ENCODE measurements at regions not wholly inside any gene's neighbourhood (a gene's known extent, or its start where the extent isn't known, plus 50 kb on each side); places are given as distances from the start of the nearest gene placed in this dataset.
"Not testable (repeated sequence)": the region's sequence is repeated elsewhere in the genome, so short reads cannot be mapped to it uniquely, and the experiment has no call there.

DNA sequence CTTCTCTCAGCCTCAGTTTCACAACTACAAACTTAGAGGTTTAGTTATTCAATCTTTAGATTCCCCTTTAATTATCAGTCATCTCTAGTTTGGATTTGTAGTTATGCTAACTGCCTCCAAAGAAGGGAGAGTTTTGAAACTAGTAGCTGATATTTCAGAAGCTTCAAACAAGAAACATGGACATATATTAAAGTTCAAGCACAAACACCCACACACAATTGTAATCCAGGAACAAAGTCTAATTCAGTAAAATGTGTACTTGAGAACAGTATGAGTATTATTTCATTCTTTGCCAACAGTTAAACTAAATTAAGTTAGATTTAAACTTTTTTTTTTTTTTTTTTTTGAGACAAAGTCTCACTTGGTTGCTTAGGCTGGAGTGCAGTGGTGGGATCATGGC lies 71.2 kb upstream of the ABCA1 start:
- Mint-ChIP-seq H3K9me3 (no peaks in the 10 kb centered on the region), H3K27ac (no peak overlapping the region), H3K36me3 (no peaks in the 10 kb centered on the region), H3K4me1 (no peaks in the 10 kb centered on the region), H3K27me3 (no peaks in the 10 kb centered on the region), H3K4me3 (no peak overlapping the region)
- DNase-seq (ENCODE audit: low spot score in 2 of 2): no peak
- no peak for ATAC-seq (ENCODE audit: low read depth)

- DNase-seq (ENCODE audit: low spot score in 2 of 2); H3K4me1 Mint-ChIP-seq; H3K27ac Mint-ChIP-seq; H3K27me3 Mint-ChIP-seq; ATAC-seq (ENCODE audit: low read depth); H3K9me3 Mint-ChIP-seq; H3K36me3 Mint-ChIP-seq; H3K4me3 Mint-ChIP-seq: not testable (repeated sequence)
Observed at GRCh38 chr9:105000529-105000928, 72.6 kb upstream of the ABCA1 start.

GRCh38 chr9:105004466-105005090 lies 76.6 kb upstream of the ABCA1 start:
- Mint-ChIP-seq H3K9me3 (no peaks in the 10 kb centered on the region), H3K4me3 (no peak overlapping the region), H3K27me3 (no peaks in the 10 kb centered on the region), H3K36me3 (no peaks in the 10 kb centered on the region), H3K4me1 (no peaks in the 10 kb centered on the region), H3K27ac (no peak overlapping the region)
- no peak for DNase-seq (ENCODE audit: low spot score in 2 of 2)
- ATAC-seq (ENCODE audit: low read depth): no peak

GRCh38 chr9:105005186-105005585 lies 77.2 kb upstream of the ABCA1 start:
- Mint-ChIP-seq H3K4me1 (peaks cover 1% of the 10 kb centered on the region), H3K4me3 (no peak overlapping the region), H3K27ac (no peak overlapping the region), H3K27me3 (no peaks in the 10 kb centered on the region), H3K9me3 (no peaks in the 10 kb centered on the region), H3K36me3 (no peaks in the 10 kb centered on the region)
- ATAC-seq (ENCODE audit: low read depth): no peak
- no peak for DNase-seq (ENCODE audit: low spot score in 2 of 2)

DNA sequence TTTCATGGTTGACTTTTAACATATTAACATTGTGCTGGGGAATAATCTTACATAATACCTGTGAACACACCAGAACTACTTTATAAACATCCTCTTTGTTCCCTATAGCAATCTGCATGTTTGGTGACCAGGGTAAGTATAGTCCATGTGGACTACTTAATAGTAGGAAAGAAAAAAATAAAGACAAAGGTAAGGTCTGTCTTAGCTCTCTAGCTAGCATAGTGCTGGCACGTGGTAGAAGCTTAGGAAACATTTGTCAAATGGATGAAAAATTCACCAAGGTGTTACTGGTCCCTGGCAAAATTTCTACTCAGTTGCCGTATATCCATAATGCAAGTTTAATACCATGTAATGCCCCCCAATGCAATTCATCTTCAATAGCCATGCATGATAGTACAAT lies 78.6 kb upstream of the ABCA1 start:
- ATAC-seq (ENCODE audit: low read depth): no peak
- peaks cover 4% of the 10 kb centered on the region for H3K4me1 Mint-ChIP-seq
- no peaks in the 10 kb centered on the region for H3K36me3 Mint-ChIP-seq
- no peak for DNase-seq (ENCODE audit: low spot score in 2 of 2)
- no peak overlapping the region for H3K4me3 Mint-ChIP-seq
- peaks cover 3% of the 10 kb centered on the region for H3K27me3 Mint-ChIP-seq
- H3K9me3 Mint-ChIP-seq: no peaks in the 10 kb centered on the region
- H3K27ac Mint-ChIP-seq: no peak overlapping the region

DNA sequence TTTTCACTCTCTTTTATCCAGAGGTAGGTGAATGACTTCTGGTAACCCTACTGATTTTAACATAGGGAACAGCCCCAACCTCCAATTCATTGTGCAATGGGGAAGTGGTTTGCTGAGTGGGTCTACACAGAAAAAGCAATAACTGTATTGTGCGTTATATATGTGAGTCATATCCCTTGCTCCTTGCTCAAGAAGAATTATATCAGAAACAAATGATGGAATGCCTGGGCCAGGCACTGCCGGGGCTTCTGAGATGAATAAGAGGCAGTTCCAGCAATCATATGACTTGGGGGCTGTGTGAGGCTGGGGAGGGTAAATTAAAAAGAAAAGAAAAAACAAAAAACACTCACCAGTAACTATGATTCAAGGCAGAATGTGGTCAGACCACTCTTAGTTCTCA lies 79.2 kb upstream of the ABCA1 start:
- ATAC-seq (ENCODE audit: low read depth) (no peak), DNase-seq (ENCODE audit: low spot score in 2 of 2) (no peak)
- Mint-ChIP-seq H3K27me3 (peaks cover 3% of the 10 kb centered on the region), H3K4me1 (peaks cover 4% of the 10 kb centered on the region), H3K36me3 (no peaks in the 10 kb centered on the region), H3K27ac (no peak overlapping the region), H3K9me3 (no peaks in the 10 kb centered on the region), H3K4me3 (no peak overlapping the region)

DNA sequence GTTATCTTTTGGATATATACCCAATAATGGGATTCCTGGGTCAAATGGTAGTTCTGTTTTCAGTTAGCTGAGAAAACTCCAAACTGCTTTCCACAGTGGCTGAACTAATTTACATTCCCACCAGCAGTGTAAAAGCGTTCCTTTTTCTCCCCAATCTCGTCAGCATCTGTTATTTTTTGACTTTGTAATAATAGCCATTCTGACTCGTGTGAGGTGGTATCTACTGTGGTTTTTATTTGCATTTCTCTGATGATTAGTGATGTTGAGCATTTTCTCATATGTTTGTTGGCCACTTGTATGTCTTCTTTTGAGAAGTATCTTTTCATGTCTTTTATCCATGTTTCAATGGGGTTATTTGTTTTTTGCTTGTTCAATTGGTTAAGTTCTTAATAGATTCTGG lies 82.1 kb upstream of the ABCA1 start:
- not testable (repeated sequence) for H3K4me1 Mint-ChIP-seq; ATAC-seq (ENCODE audit: low read depth); H3K9me3 Mint-ChIP-seq; H3K27me3 Mint-ChIP-seq; H3K27ac Mint-ChIP-seq; H3K4me3 Mint-ChIP-seq; H3K36me3 Mint-ChIP-seq; DNase-seq (ENCODE audit: low spot score in 2 of 2)

DNA sequence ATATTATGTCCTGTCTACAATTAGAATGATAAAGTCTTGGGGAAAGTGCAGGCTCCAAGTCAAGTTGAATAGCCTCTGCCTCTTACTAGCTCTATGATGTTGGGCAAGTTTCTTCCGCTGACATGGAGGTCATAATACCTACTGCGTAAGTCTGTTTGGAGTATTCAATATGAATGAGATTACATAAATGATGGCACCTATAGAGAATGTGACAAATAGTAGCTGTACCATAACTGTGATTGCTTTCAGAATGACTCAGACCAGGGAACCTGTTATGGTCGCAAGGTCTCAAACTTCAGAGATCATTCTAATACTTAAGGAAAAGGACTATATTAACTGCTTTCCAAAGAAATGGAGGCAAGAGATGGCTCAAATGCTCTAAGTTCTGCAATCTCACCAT lies 94.0 kb upstream of the ABCA1 start:
- DNase-seq (ENCODE audit: low spot score in 2 of 2) (no peak), ATAC-seq (ENCODE audit: low read depth) (no peak)
- no peak overlapping the region for H3K4me3 Mint-ChIP-seq
- no peaks in the 10 kb centered on the region for H3K36me3 Mint-ChIP-seq
- H3K27me3 Mint-ChIP-seq: peaks cover 14% of the 10 kb centered on the region
- H3K9me3 Mint-ChIP-seq: no peaks in the 10 kb centered on the region
- H3K27ac Mint-ChIP-seq: no peak overlapping the region
- H3K4me1 Mint-ChIP-seq: no peaks in the 10 kb centered on the region

- not testable (repeated sequence) for H3K36me3 Mint-ChIP-seq; ATAC-seq (ENCODE audit: low read depth); H3K4me3 Mint-ChIP-seq; H3K9me3 Mint-ChIP-seq; H3K4me1 Mint-ChIP-seq; DNase-seq (ENCODE audit: low spot score in 2 of 2); H3K27ac Mint-ChIP-seq
- H3K27me3 Mint-ChIP-seq: peaks cover 14% of the 10 kb centered on the region
Observed at GRCh38 chr9:105022545-105022944, 94.6 kb upstream of the ABCA1 start.

DNA sequence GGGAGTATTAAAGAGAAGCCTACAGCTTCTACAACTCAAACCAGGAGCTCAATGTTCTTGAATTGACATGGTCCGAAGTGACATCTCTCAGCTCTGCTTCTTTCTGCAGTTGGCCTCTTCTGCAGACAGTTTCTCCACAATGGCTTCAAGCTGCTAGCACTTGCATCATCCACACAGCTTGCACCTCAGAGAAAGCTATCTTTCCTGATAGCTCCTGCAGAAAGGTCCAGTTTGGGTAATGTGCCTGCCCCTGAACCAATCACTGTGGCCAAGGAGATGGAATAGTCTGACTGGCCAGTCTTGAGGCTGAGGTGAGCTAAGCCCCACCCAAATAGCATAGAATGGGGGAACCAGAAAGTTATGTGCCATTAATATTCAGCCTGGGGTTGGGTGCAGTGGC lies 95.8 kb upstream of the ABCA1 start:
- Mint-ChIP-seq H3K27ac (no peak overlapping the region), H3K9me3 (no peaks in the 10 kb centered on the region), H3K36me3 (no peaks in the 10 kb centered on the region), H3K27me3 (peaks cover 10% of the 10 kb centered on the region), H3K4me3 (no peak overlapping the region), H3K4me1 (no peaks in the 10 kb centered on the region)
- ATAC-seq (ENCODE audit: low read depth): no peak
- DNase-seq (ENCODE audit: low spot score in 2 of 2): no peak

DNA sequence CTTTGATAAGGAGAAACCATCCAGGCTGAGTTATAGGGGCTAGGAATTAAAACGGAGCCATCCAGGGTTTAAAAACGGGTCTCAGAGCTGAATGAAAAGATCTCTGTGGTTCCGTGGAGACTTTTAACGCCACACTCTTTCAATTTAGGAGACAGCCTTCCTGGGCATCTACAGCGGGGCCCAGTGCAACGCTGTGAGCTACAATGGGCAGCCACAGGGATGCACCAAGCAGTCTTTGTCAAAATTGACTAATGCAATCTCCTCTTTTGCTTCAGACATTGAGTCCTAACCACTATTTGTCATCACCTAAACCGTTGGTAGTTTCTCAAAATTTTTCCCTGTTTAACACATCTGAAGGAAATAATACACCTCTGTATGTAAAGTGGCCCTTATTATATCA lies 96.6 kb upstream of the ABCA1 start:
- Mint-ChIP-seq H3K4me1 (no peaks in the 10 kb centered on the region), H3K9me3 (no peaks in the 10 kb centered on the region), H3K27me3 (peaks cover 10% of the 10 kb centered on the region), H3K36me3 (no peaks in the 10 kb centered on the region), H3K4me3 (no peak overlapping the region), H3K27ac (no peak overlapping the region)
- DNase-seq (ENCODE audit: low spot score in 2 of 2) (no peak), ATAC-seq (ENCODE audit: low read depth) (no peak)

- H3K27me3 Mint-ChIP-seq: peaks cover 4% of the 10 kb centered on the region
- no peak overlapping the region for H3K27ac Mint-ChIP-seq
- no peaks in the 10 kb centered on the region for H3K9me3 Mint-ChIP-seq
- no peaks in the 10 kb centered on the region for H3K36me3 Mint-ChIP-seq
- no peak for ATAC-seq (ENCODE audit: low read depth)
- DNase-seq (ENCODE audit: low spot score in 2 of 2): no peak
- no peak overlapping the region for H3K4me3 Mint-ChIP-seq
- H3K4me1 Mint-ChIP-seq: no peaks in the 10 kb centered on the region
Observed at GRCh38 chr9:105026451-105026850, 98.5 kb upstream of the ABCA1 start.

DNA sequence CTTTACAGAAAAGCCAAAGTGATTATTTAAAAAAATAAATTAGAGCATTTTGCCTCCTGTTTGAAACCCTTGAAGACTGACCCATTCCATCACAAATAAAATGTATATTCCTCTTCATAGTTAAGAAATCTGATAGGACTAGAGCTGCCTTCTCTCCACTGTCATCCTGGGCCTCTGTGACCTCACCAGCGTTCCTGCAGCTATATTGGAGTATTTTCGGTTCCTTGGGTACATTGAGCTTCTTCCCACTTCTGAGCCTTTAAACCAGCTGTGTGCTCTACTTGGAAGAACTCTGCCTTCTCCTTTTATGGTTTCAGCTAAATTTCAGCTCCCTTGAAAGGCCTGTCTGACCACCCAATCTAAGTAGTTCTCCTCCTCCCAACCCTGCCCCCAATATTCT lies 99.1 kb upstream of the ABCA1 start:
- Mint-ChIP-seq H3K4me3 (no peak overlapping the region), H3K4me1 (no peaks in the 10 kb centered on the region), H3K9me3 (no peaks in the 10 kb centered on the region), H3K36me3 (no peaks in the 10 kb centered on the region), H3K27me3 (peaks cover 3% of the 10 kb centered on the region), H3K27ac (no peak overlapping the region)
- DNase-seq (ENCODE audit: low spot score in 2 of 2) (no peak), ATAC-seq (ENCODE audit: low read depth) (no peak)

DNA sequence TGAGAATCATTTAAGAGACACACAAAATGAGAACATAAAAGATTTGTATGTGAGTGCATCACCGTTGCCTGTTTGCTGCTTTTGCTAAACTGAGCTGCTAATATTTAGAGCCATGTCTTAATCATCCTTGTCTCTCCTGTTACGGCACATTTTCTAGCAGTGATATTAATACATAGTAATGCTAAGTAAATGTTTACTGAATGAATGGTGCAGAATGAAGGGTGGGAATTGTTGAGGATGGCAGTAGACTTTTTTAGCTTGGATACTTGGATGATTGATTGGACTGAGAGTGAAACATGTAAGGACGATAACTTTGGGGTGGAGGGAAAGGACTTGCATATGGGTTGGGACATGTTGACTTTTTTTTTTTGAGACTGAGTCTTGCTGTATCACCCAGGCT lies 102.3 kb upstream of the ABCA1 start:
- H3K9me3 Mint-ChIP-seq: no peaks in the 10 kb centered on the region
- DNase-seq (ENCODE audit: low spot score in 2 of 2): no peak
- no peak overlapping the region for H3K27ac Mint-ChIP-seq
- H3K4me1 Mint-ChIP-seq: no peaks in the 10 kb centered on the region
- no peaks in the 10 kb centered on the region for H3K36me3 Mint-ChIP-seq
- ATAC-seq (ENCODE audit: low read depth): no peak
- peaks cover 3% of the 10 kb centered on the region for H3K27me3 Mint-ChIP-seq
- H3K4me3 Mint-ChIP-seq: no peak overlapping the region

DNA sequence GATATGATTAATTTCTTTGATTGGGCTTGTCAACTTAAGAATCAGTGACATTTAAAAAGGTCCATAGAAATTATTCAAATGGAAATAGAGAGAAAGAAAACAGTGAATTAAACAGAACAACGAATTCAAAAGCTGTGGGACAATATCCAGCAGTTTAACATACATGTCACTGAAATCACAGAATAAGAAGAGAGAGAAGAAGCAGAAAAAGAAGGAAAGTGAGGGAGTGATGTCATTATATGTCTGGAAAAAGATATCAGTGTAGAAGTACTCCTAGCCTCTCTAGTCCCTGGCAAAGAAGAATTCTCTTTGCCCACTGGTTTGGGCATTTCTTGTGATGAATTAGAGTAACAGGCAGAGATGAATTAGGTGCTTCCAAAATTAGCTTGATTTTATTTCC lies 109.2 kb upstream of the ABCA1 start:
- no peak overlapping the region for H3K27ac Mint-ChIP-seq
- peaks cover 9% of the 10 kb centered on the region for H3K9me3 Mint-ChIP-seq
- peaks cover 1% of the 10 kb centered on the region for H3K36me3 Mint-ChIP-seq
- peaks cover 2% of the 10 kb centered on the region for H3K27me3 Mint-ChIP-seq
- DNase-seq (ENCODE audit: low spot score in 2 of 2) (no peak), ATAC-seq (ENCODE audit: low read depth) (no peak)
- H3K4me3 Mint-ChIP-seq: no peak overlapping the region
- peaks cover 5% of the 10 kb centered on the region for H3K4me1 Mint-ChIP-seq
